ENCODE measurements at regions not wholly inside any gene's neighbourhood (a gene's known extent, or its start where the extent isn't known, plus 50 kb on each side); places are given as distances from the start of the nearest gene placed in this dataset.
"Not testable (repeated sequence)": the region's sequence is repeated elsewhere in the genome, so short reads cannot be mapped to it uniquely, and the experiment has no call there.

- no peak for DNase-seq
Measured at GRCh38 chr7:54398863-54399262, 143.3 kb upstream of the VSTM2A start.

DNA sequence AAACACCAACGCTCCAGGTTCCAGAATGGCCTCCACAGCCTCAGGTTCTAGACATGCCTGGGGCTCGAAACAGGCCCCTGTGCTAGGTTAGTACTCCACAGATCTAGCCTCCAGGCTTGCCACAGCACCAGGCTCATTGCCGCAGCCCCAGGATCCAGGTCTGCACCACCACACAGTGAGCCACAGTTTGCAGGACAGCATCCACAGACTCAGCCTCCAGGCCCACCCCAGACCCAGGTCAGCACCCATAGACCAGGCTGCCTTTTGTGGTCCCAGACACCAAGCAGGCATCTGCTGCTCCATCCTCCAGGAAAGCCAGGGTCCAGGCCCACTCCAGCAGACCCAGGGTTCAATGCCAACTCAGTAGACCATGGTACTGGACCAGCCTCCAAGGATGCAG, 132.3 kb upstream of the VSTM2A start:
- DNase-seq = no peak

DNA sequence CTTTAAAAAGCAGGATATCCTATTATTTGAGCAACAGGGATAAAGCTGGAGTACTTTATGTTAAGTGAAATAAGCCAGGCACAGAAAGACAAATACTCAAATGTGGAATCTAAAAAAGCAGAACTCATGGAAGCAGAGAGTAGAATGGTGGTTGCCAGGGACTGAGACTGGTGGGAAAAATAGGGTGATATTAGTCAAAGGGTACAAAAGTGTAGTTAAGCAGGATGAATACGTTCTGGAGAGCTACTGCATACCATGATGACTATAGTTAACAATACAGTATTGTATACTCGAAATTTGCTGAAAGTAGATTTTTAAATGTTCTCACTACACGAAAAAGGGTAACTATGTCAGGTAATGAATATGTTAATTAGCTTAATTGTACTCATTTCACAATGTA, 125.5 kb upstream of the VSTM2A start:
- no peak for DNase-seq

DNA sequence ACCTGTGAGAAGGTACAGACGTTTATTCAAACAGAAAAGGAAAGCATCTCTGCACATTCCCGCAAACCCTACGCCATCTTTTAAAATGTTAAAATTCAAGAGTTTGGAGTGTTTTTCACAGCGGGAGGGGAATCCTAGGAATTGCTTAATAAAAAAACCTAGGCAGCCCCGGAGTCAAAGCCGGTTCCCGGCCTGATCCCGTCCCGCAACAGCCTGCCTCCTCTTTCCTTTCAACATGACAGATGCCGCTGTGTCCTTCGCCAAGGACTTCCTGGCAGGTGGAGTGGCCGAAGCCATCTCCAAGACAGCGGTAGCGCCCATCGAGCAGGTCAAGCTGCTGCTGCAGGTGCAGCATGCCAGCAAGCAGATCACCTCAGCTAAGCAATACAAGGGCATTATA, 123.0 kb upstream of the VSTM2A start:
- DNase-seq = no peak

DNA sequence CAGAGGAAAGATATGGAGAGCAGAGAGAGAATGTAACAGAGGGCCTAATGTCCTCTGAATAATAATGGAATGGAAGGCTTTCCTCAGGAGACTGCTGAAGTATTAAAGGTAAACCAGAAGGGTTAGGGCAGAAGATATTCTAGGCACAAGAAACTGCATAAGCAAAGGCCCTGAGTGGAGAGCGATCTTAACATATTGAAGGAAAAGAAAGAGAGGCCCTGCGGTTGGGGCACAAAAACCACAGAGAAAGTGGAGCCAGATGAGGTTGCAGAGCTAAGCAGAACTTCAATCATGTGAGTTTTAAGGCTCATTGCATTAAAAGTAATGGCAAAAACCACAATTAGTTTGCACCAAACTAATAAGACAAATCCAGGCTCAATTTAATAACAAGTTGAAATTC, 115.8 kb upstream of the VSTM2A start:
- no peak for DNase-seq

- DNase-seq = no peak
Measured at GRCh38 chr7:54429111-54429510, 113.1 kb upstream of the VSTM2A start.

GRCh38 chr7:54439391-54439790, 102.8 kb upstream of the VSTM2A start:
- no peak for DNase-seq

DNA sequence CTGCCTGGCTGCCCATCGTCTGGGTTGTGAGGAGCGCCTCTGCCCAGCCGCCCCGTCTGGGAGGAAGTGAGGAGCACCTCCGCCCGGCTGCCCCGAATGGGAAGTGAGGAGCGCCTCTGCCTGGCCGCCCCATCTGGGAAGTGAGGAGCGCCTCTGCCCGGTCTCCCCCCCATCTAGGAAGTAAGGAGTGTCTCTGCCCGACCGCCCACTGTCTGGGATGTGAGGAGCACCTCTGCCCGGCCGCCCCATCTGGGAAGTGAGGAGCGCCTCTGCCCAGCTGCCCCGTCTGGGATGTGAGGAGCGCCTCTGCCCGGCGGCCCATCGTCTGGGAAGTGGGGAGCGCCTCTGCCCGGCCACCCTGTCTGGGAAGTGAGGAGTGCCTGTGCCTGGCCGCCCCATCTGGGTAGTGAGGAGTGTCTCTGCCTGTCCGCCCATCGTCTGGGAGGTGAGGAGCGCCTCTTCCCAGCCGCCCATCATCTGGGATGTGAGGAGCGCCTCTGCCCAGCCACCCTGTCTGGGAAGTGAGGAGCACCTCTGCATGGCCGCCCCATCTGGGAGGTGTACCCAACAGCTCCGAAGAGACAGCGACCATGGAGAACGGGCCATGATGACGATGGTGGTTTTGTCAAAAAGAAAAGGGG, 98.0 kb upstream of the VSTM2A start:
- DNase-seq = not testable (repeated sequence)

DNA sequence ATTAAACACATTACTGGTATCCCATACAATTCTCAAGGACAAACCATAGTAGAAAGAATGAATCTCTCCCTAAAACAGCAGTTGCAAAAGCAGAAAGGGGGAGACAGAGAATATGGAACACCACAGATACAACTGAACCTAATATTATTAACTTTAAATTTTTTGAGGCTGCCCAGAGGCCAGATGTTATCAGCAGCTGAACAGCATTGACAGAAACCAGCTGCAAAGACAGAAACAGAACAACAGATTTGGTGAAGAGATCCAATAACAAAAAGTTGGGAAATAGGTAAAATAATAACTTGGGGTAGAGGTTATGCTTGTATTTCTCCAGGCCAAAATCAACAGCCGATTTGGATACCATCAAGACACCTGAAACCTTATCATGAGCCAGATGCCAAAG, 89.0 kb upstream of the VSTM2A start:
- DNase-seq = not testable (repeated sequence)

- DNase-seq = not testable (repeated sequence)
Measured at GRCh38 chr7:54454700-54455099, 87.5 kb upstream of the VSTM2A start.

DNA sequence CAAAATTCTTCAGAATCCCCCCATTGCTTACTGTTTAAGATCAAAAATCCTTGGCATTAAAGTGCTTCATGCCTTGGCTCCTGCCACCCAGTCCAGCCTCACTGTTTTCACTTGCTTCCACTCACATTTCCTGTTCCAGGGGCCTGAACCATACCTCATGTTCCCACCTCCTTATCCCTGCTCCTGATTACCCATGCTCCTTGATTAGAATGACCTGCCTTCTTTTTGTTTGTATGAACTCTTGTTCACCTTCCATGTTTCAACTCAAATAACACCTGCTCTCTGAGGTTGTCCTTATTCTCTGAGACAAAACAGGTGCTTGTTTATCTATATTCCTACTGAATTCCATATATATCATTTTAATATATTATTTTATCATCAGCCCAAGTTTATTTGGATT, 77.1 kb upstream of the VSTM2A start:
- DNase-seq = no peak

- DNase-seq = no peak
Measured at GRCh38 chr7:54469740-54470139, 72.4 kb upstream of the VSTM2A start.

DNA sequence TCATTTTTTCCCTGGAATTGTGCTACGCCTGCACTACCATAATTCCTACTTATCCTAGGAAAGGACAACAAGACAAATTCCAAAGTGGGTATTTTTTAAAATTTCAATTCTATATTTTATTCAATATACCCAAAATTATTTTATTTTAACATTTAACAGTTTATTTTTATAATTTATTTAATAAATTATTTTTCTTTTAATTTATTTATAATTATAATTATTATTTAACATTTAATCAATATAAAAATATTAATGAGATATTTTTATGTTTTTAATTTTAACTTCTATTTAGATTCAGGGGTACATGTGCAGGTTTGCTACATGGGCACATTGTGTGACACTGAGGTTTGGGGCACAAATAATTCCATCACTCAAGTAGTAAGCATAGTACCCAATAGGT, 65.6 kb upstream of the VSTM2A start:
- no peak for DNase-seq

DNA sequence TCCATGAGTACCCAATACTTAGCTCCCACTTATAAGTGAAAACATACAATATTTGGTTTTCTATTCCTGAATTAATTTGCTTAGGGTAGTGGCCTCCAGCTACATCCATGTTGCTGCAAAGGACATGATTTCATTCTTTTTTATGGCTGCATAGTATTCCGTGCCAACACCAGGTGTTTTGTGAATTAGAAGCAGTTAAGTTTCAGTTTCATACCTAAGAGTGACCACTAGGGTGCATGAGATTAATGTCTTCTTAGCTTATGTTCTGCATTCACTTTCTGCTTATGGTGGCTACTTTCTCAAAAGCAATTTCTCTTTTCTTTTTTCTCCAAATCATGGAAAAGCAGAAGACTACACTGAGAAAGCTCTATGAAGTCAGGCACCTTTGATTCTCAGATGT, 65.1 kb upstream of the VSTM2A start:
- no peak for DNase-seq

DNA sequence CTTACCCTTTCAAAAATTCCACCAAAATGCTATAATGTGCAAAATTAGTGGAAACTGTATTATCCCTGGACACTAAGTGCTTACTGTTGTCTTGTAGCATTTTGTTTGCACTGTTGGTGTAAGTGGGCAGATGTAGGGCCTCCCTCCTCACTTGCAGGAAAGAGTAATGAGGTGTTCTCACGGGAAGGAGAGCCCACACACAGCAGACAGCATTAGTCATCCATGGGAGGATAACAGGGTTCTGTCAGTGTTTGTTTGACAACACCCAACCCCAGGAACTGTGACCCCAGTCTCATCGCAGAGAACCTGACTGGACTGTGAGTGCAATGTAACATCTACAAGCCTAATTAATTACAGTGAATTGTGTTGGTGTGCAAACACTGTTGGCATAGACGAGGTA, 58.7 kb upstream of the VSTM2A start:
- no peak for DNase-seq

DNA sequence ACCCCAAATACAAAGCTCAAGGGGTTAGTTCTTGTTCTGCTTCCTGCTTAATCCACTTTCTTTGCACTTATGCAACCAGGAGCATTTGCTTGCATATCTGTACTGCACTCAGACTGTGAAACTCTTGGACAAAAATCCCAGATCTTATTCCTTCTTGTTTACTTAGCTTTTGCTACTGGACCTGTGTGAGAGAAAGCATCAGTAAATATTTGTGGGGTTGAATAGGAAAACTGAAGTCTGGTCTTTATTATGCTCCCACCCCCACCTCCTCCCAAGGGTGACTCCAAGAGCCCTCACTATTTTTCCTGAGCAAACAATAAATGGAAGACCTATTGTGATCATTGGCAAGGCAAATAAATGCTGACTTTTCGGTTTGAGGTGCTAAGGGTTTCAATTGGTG, 57.1 kb upstream of the VSTM2A start:
- no peak for DNase-seq
